Neural cell (in vitro differentiated cells): ENCODE measurements at regions not wholly inside any gene's neighbourhood (a gene's known extent, or its start where the extent isn't known, plus 50 kb on each side); places are given as distances from the start of the nearest gene placed in this dataset.

Experiments
- H2AFZ ChIP-seq: fragments of 200-600, 300-800 bp; sonication (generic), shearing (Covaris generic); 2 replicates; pipeline ENCODE4 v1.6.0; 2014; ENCODE audit warnings: low read depth, mild to moderate bottlenecking, antibody characterized with exemption, low read length, moderate library complexity
- H3F3A ChIP-seq: fragments of 200-600 bp; shearing (Covaris generic); 2 replicates; pipeline ENCODE4 v1.6.1; 2016; ENCODE audit warnings: mild to moderate bottlenecking, moderate library complexity, mixed read lengths, antibody characterized with exemption, low read length; ENCODE audit not compliant: insufficient read depth, poor library complexity, severe bottlenecking
- H3K27ac ChIP-seq: fragments of 200-600, 300-800 bp; sonication (generic), shearing (Covaris generic); 2 replicates; pipeline ENCODE4 v1.5.1; 2014; ENCODE audit warnings: mild to moderate bottlenecking, low read length, moderate library complexity
- H3K27me3 ChIP-seq: fragments of 300-800, 200-600 bp; sonication (generic), shearing (Covaris generic); 2 replicates; pipeline ENCODE4 v1.6.0; 2014; ENCODE audit warnings: mild to moderate bottlenecking, low read depth, low read length, moderate library complexity; ENCODE audit not compliant: insufficient read depth
- H3K36me3 ChIP-seq: fragments of 300-800, 200-600 bp; sonication (generic), shearing (Covaris generic); 2 replicates; pipeline ENCODE4 v1.5.1; 2014; ENCODE audit warnings: mild to moderate bottlenecking, antibody characterized with exemption, low read length, moderate library complexity; ENCODE audit not compliant: insufficient read depth
- H3K4me2 ChIP-seq: fragments of 300-800, 200-600 bp; sonication (generic), shearing (Covaris generic); 2 replicates; pipeline ENCODE4 v1.6.0; 2014; ENCODE audit warnings: mild to moderate bottlenecking, low read length
- H3K4me3 ChIP-seq: fragments of 300-800, 200-600 bp; sonication (generic), shearing (Covaris generic); 2 replicates; pipeline ENCODE4 v1.5.1; 2014; ENCODE audit warnings: mild to moderate bottlenecking, low read length, moderate library complexity
- H3K79me2 ChIP-seq: fragments of 200-600 bp; shearing (Covaris generic); replicated peaks from 2 replicates; pipeline ENCODE4 v1.6.0; 2014; ENCODE audit warnings: mild to moderate bottlenecking, low read length, moderate library complexity; ENCODE audit not compliant: insufficient read depth
- H3K9ac ChIP-seq: fragments of 300-800, 200-600 bp; sonication (generic), shearing (Covaris generic); 2 replicates; pipeline ENCODE4 v1.6.1; 2016; ENCODE audit warnings: mild to moderate bottlenecking, low read length, mixed read lengths
- H3K9me2 ChIP-seq: fragments of 200-600 bp; shearing (Covaris generic); 2 replicates; pipeline ENCODE4 v1.6.1; 2016; ENCODE audit warnings: mild to moderate bottlenecking, low read length, mixed read lengths; ENCODE audit not compliant: insufficient read depth
- H3K9me3 ChIP-seq: fragments of 200-600, 300-800 bp; sonication (generic), shearing (Covaris generic); 2 replicates; pipeline ENCODE4 v1.6.1; 2016; ENCODE audit warnings: mild to moderate bottlenecking, mixed run types, low read length, moderate library complexity, mixed read lengths
- H4K20me1 ChIP-seq: fragments of 200-600 bp; shearing (Covaris generic); 2 replicates; pipeline ENCODE4 v1.6.1; 2016; ENCODE audit warnings: mild to moderate bottlenecking, mixed run types; ENCODE audit not compliant: insufficient read depth
- CTCF ChIP-seq: fragments of 450-650 bp; IDR thresholded peaks from 2 replicates; pipeline ENCODE4 v1.5.1; 2014; ENCODE audit warnings: antibody characterized with exemption, mild to moderate bottlenecking, moderate library complexity; ENCODE audit not compliant: poor library complexity, severe bottlenecking
- EP300 ChIP-seq: fragments of 450-650 bp; conservative IDR thresholded peaks from 2 replicates; pipeline ENCODE4 v1.6.1; 2014; ENCODE audit warnings: antibody characterized with exemption, mild to moderate bottlenecking, moderate library complexity; ENCODE audit not compliant: poor library complexity, severe bottlenecking
- EZH2 ChIP-seq: fragments of 200-600, 300-800 bp; shearing (Covaris generic), sonication (generic); IDR thresholded peaks from 2 replicates; pipeline ENCODE4 v1.6.1; 2014; ENCODE audit warnings: antibody characterized with exemption, low read length, borderline replicate concordance, mild to moderate bottlenecking; ENCODE audit not compliant: insufficient read depth, poor library complexity, severe bottlenecking
- MXI1 ChIP-seq: fragments of 450-650 bp; conservative IDR thresholded peaks from 2 replicates; pipeline ENCODE4 v1.6.1; 2014; ENCODE audit warnings: antibody characterized with exemption, mild to moderate bottlenecking; ENCODE audit not compliant: poor library complexity, severe bottlenecking
- POLR2AphosphoS5 ChIP-seq: IDR thresholded peaks from 2 replicates; pipeline ENCODE4 v1.6.1; 2012
- RAD21 ChIP-seq: fragments of 450-650 bp; conservative IDR thresholded peaks from 2 replicates; pipeline ENCODE4 v1.6.1; 2014; ENCODE audit warnings: antibody characterized with exemption, mild to moderate bottlenecking, moderate library complexity
- SMC3 ChIP-seq: fragments of 450-650 bp; conservative IDR thresholded peaks from 2 replicates; pipeline ENCODE4 v1.6.1; 2014; ENCODE audit warnings: antibody characterized with exemption, mild to moderate bottlenecking, moderate library complexity; ENCODE audit not compliant: poor library complexity
- TAF1 ChIP-seq: IDR thresholded peaks from 2 replicates; pipeline ENCODE4 v1.6.1; 2012; ENCODE audit warnings: low read depth
- TF ChIP-seq, protein P1 (sequence below): IDR thresholded peaks from 2 replicates; pipeline ENCODE4 v1.6.1; 2012; ENCODE audit warnings: borderline replicate concordance

GRCh38 chr1:212506666-212507065 lies 73.9 kb downstream of the NENF start:
- no peaks in the 10 kb centered on the region for H3K36me3 ChIP-seq
- no peaks in the 10 kb centered on the region for H3K27me3 ChIP-seq
- no peaks in the 10 kb centered on the region for H3K79me2 ChIP-seq
- H3K9me2 ChIP-seq, result no peaks in the 10 kb centered on the region
- no peak overlapping the region for H3K9ac ChIP-seq
- no peaks in the 10 kb centered on the region for H3F3A ChIP-seq
- H3K9me3 ChIP-seq, result no peaks in the 10 kb centered on the region
- H3K4me2 ChIP-seq, result no peak overlapping the region
- H4K20me1 ChIP-seq, result no peaks in the 10 kb centered on the region
- H3K27ac ChIP-seq, result no peak overlapping the region
- no peak overlapping the region for H2AFZ ChIP-seq
- no peak overlapping the region for H3K4me3 ChIP-seq
- no peak for TF ChIP-seq EP300
- TF ChIP-seq, protein P1, sequence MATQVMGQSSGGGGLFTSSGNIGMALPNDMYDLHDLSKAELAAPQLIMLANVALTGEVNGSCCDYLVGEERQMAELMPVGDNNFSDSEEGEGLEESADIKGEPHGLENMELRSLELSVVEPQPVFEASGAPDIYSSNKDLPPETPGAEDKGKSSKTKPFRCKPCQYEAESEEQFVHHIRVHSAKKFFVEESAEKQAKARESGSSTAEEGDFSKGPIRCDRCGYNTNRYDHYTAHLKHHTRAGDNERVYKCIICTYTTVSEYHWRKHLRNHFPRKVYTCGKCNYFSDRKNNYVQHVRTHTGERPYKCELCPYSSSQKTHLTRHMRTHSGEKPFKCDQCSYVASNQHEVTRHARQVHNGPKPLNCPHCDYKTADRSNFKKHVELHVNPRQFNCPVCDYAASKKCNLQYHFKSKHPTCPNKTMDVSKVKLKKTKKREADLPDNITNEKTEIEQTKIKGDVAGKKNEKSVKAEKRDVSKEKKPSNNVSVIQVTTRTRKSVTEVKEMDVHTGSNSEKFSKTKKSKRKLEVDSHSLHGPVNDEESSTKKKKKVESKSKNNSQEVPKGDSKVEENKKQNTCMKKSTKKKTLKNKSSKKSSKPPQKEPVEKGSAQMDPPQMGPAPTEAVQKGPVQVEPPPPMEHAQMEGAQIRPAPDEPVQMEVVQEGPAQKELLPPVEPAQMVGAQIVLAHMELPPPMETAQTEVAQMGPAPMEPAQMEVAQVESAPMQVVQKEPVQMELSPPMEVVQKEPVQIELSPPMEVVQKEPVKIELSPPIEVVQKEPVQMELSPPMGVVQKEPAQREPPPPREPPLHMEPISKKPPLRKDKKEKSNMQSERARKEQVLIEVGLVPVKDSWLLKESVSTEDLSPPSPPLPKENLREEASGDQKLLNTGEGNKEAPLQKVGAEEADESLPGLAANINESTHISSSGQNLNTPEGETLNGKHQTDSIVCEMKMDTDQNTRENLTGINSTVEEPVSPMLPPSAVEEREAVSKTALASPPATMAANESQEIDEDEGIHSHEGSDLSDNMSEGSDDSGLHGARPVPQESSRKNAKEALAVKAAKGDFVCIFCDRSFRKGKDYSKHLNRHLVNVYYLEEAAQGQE, result no peak
- TF ChIP-seq EZH2, result no peak
- no peak for TF ChIP-seq CTCF
- TF ChIP-seq RAD21, result no peak
- TF ChIP-seq SMC3, result no peak
- no peak for TF ChIP-seq TAF1
- no peak for TF ChIP-seq POLR2AphosphoS5
- TF ChIP-seq MXI1, result no peak

DNA sequence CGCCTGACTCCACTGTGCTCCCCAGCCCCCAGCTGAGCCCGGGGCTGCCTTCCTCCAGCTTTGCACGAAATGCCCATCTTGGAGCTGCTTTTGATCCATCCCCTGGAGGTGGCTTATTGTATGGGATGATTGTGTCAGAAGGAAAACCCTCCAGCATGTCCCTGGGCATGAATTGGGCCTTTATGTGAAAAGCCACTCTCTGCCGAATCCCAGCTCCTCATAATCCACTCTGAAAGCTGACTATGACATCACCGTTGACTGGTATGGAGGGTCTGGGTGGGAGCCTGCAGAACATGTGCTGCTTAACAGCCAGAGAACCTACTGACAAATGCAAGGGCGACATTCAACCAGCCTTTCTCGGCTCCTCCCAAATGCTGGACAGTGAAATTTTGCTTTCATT lies 74.6 kb downstream of the NENF start:
- Histone ChIP-seq H3K9ac (no peak overlapping the region), H3K27me3 (no peaks in the 10 kb centered on the region), H3K4me3 (no peak overlapping the region), H3K9me3 (no peaks in the 10 kb centered on the region), H2AFZ (no peak overlapping the region), H3K4me2 (no peak overlapping the region), H4K20me1 (no peaks in the 10 kb centered on the region), H3K36me3 (no peaks in the 10 kb centered on the region), H3K27ac (no peak overlapping the region), H3F3A (no peaks in the 10 kb centered on the region), H3K79me2 (no peaks in the 10 kb centered on the region), H3K9me2 (no peaks in the 10 kb centered on the region)
- TF ChIP-seq RAD21, result no peak
